K562 (cell line): ENCODE measurements at regions not wholly inside any gene's neighbourhood (a gene's known extent, or its start where the extent isn't known, plus 50 kb on each side); places are given as distances from the start of the nearest gene placed in this dataset.

Experiments
- ATAC-seq: fragments of 200-7000 bp; cut with Tn5 transposase; 3 replicates; pipeline ENCODE4 v1.9.1; 2020; ENCODE audit warnings: moderate library complexity
- BruUV-seq: library from RNA; stranded (reverse); fragments of 400-500 nt; replicated peaks from 2 replicates; lab custom pipeline; 2021; lab: Mats Ljungman, UMichigan
- CTCF ChIA-PET: fragments of 300-600 bp; formaldehyde crosslinking; extraction: SDS; loops from one replicate; lab custom pipeline; 2021; ENCODE audit warnings: low intra/inter-chr PET ratio; lab: Yijun Ruan, JAX
- POLR2A ChIA-PET: fragments of 300-600, 350-650 bp; sonication (Branson Sonifier 250); formaldehyde crosslinking; extraction: SDS; loops from one replicate; lab custom pipeline; 2021; ENCODE audit warnings: antibody characterized with exemption, inconsistent platforms; lab: Yijun Ruan, JAX
- DNase-seq, 4 experiments: peaks; one replicate each; pipeline versions ENCODE4 v3.0.0 to v3.0.0-alpha.2; 2011 to 2018; ENCODE audit warnings: low spot score in 3 of 4, mixed read lengths in 3 of 4; ENCODE audit errors: extremely low read depth in 1 of 4
- FAIRE-seq: peaks from 2 replicates; lab custom pipeline; 2011; peaks lifted over from hg19 to GRCh38; lab: Jason Lieb, UNC
- H2AFZ ChIP-seq: 2 replicates; pipeline ENCODE4 v1.6.0; 2011; ENCODE audit warnings: low read depth, low read length, control low read depth, inconsistent platforms
- H3K27ac ChIP-seq: fragments of 200-600 bp; 3 replicates; pipeline ENCODE4 v1.8.0; 2011; ENCODE audit warnings: low read depth, mild to moderate bottlenecking, control low read depth, inconsistent platforms, low read length, moderate library complexity, mixed read lengths; ENCODE audit errors: extremely low read depth
- H3K27me3 ChIP-seq, 2 experiments: fragments of 300-600 bp in 1 of 2; 2 replicates in 1 of 2; 3 replicates in 1 of 2; pipeline versions ENCODE4 v1.6.0 to v1.8.0; 2011; ENCODE audit warnings: inconsistent platforms in 2 of 2, low read length in 2 of 2, mild to moderate bottlenecking in 1 of 2, mixed read lengths in 1 of 2, moderate library complexity in 1 of 2; ENCODE audit not compliant: control insufficient read depth in 2 of 2, insufficient read depth in 2 of 2
- H3K36me3 ChIP-seq: fragments of 300-600 bp; 3 replicates; pipeline ENCODE4 v1.8.0; 2011; ENCODE audit warnings: mild to moderate bottlenecking, low read length, inconsistent platforms; ENCODE audit not compliant: control insufficient read depth, insufficient read depth
- H3K4me1 ChIP-seq, 2 experiments: fragments of 200-600 bp in 1 of 2; replicated peaks in 1 of 2; 2 replicates in 1 of 2; 3 replicates in 1 of 2; pipeline versions ENCODE4 v1.5.1 to v1.8.0; 2011; ENCODE audit warnings: inconsistent platforms in 2 of 2, low read length in 2 of 2, mild to moderate bottlenecking in 1 of 2, mixed read lengths in 1 of 2, moderate library complexity in 1 of 2; ENCODE audit not compliant: control insufficient read depth in 2 of 2, insufficient read depth in 2 of 2
- H3K4me2 ChIP-seq: 2 replicates; pipeline ENCODE4 v1.6.1; 2011; ENCODE audit warnings: low read length, control low read depth, inconsistent platforms, mixed read lengths; ENCODE audit not compliant: insufficient read depth
- H3K4me3 ChIP-seq: fragments of 200-600 bp; sonication (generic), shearing (Covaris generic); 2 replicates; pipeline ENCODE4 v1.5.1; 2016; ENCODE audit warnings: control low read depth, inconsistent platforms
- H3K79me2 ChIP-seq: fragments of 200-600 bp; 3 replicates; pipeline ENCODE4 v1.8.0; 2011; ENCODE audit warnings: low read length, inconsistent platforms; ENCODE audit not compliant: control insufficient read depth, insufficient read depth
- H3K9ac ChIP-seq, 2 experiments: 2 replicates each; pipeline versions ENCODE4 v1.6.0 to v1.6.1; 2011; ENCODE audit warnings: low read depth in 2 of 2, low read length in 2 of 2, control low read depth in 1 of 2, inconsistent platforms in 1 of 2, mild to moderate bottlenecking in 1 of 2, mixed read lengths in 1 of 2; ENCODE audit not compliant: insufficient read depth in 1 of 2
- H3K9me1 ChIP-seq: one replicate; pipeline ENCODE4 v1.6.0; 2011; ENCODE audit warnings: inconsistent platforms, mild to moderate bottlenecking, low read length, moderate library complexity; ENCODE audit not compliant: control insufficient read depth, insufficient read depth
- H3K9me3 ChIP-seq: replicated peaks from 2 replicates; pipeline ENCODE4 v1.5.1; 2011; ENCODE audit warnings: low read depth, low read length, inconsistent platforms; ENCODE audit not compliant: control insufficient read depth, insufficient read depth
- H4K20me1 ChIP-seq: replicated peaks from 2 replicates; pipeline ENCODE4 v1.6.1; 2011; ENCODE audit warnings: low read length, inconsistent platforms, mixed read lengths; ENCODE audit not compliant: control insufficient read depth, insufficient read depth
- C11orf30 ChIP-seq: fragments of 450-650 bp; IDR thresholded peaks from 2 replicates; pipeline ENCODE4 v1.6.1; 2016; ENCODE audit warnings: low read depth, mild to moderate bottlenecking
- ELK1 ChIP-seq: sonication (generic); formaldehyde crosslinking; IDR thresholded peaks from 2 replicates; pipeline ENCODE4 v1.8.1; 2022; ENCODE audit warnings: missing genetic modification reagents
- HDAC1 ChIP-seq, 2 experiments: fragments of 450-650 bp; IDR thresholded peaks; 2 replicates each; pipeline ENCODE4 v1.6.1; 2016 to 2017; ENCODE audit warnings: inconsistent platforms in 1 of 2, mild to moderate bottlenecking in 1 of 2, moderate library complexity in 1 of 2
- HMGN3 ChIP-seq: IDR thresholded peaks from 2 replicates; pipeline ENCODE4 v1.6.1; 2011; ENCODE audit warnings: borderline replicate concordance, low read depth, mild to moderate bottlenecking, mixed read lengths, low read length; ENCODE audit not compliant: insufficient read length; ENCODE audit errors: extremely low read depth
- HNRNPUL1 ChIP-seq: fragments of 200-400 bp; formaldehyde crosslinking; IDR thresholded peaks from 2 replicates; pipeline ENCODE4 v1.6.1; 2017; ENCODE audit warnings: low read length
- MAFG ChIP-seq: fragments of 450-650 bp; conservative IDR thresholded peaks from 2 replicates; pipeline ENCODE4 v1.6.1; 2016; ENCODE audit warnings: missing genetic modification characterization, missing compliant biosample characterization
- PCBP1 ChIP-seq: fragments of 200-400 bp; formaldehyde crosslinking; IDR thresholded peaks from 2 replicates; pipeline ENCODE4 v1.6.1; 2018; ENCODE audit warnings: mild to moderate bottlenecking, low read depth, low read length; ENCODE audit not compliant: poor library complexity, severe bottlenecking
- RBFOX2 ChIP-seq: fragments of 200-400 bp; formaldehyde crosslinking; IDR thresholded peaks from 2 replicates; pipeline ENCODE4 v1.6.1; 2017; ENCODE audit warnings: low read depth, mild to moderate bottlenecking, low read length, moderate library complexity
- RUNX1 ChIP-seq: sonication (generic); IDR thresholded peaks from 2 replicates; pipeline ENCODE4 v1.6.1; 2016; ENCODE audit warnings: antibody characterized with exemption, low read depth
- USF1 ChIP-seq: sonication (generic); formaldehyde crosslinking; IDR thresholded peaks from 2 replicates; pipeline ENCODE4 v1.9.0; 2022; ENCODE audit warnings: mild to moderate bottlenecking, missing genetic modification reagents
- ZNF175 ChIP-seq: fragments of 200-800 bp; sonication (Bioruptor generic); IDR thresholded peaks from 2 replicates; pipeline ENCODE4 v1.6.1; 2016; ENCODE audit warnings: low read depth, mild to moderate bottlenecking, missing genetic modification characterization, missing compliant biosample characterization
- ZNF232 ChIP-seq: sonication (generic); formaldehyde crosslinking; IDR thresholded peaks from 2 replicates; pipeline ENCODE4 v1.8.0; 2022; ENCODE audit warnings: mild to moderate bottlenecking, missing genetic modification reagents
- ZNF253 ChIP-seq: fragments of 250-450 bp; sonication (Bioruptor Pico); conservative IDR thresholded peaks from 2 replicates; pipeline ENCODE4 v1.6.1; 2021; ENCODE audit warnings: mild to moderate bottlenecking
- ZNF316 ChIP-seq: fragments of 450-650 bp; IDR thresholded peaks from 2 replicates; pipeline ENCODE4 v1.6.1; 2016
- ZSCAN32 ChIP-seq: fragments of 450-650 bp; formaldehyde crosslinking; IDR thresholded peaks from 2 replicates; pipeline ENCODE4 v1.4.0; 2020; ENCODE audit warnings: mild to moderate bottlenecking, moderate library complexity
- WGBS: fragments of 100-300 bp; shearing (Covaris generic); methylation state at CpG from one replicate; pipeline ENCODE4 v1.1.6; 2016; ENCODE audit warnings: low coverage, mixed read lengths; ENCODE audit not compliant: insufficient coverage; ENCODE audit errors: missing lambda C conversion rate; 5-methylcytosine and 5-hydroxymethylcytosine counted together
- in situ Hi-C: fragments of 300-500 bp; cut with MboI; formaldehyde crosslinking; loops from 4 replicates; pipeline ENCODE4 v1.15.0; 2018; ENCODE audit warnings: inconsistent platforms, mixed read lengths
- intact Hi-C: fragments of 100-400 bp; cut with micrococcal nuclease; formaldehyde crosslinking; loops from 2 replicates; pipeline ENCODE4 v1.14.2; 2022

GRCh38 chr4:110371016-110371770 lies 104.8 kb upstream of the ENPEP start:
- no peak for FAIRE-seq
- intact Hi-C loops (no loop called here), in situ Hi-C loops (no loop called here)
- Histone ChIP-seq H4K20me1 (no peaks in the 10 kb centered on the region), H3K27ac (no peak overlapping the region), H3K9me3 (no peaks in the 10 kb centered on the region), H3K4me1 (no peaks in the 10 kb centered on the region), H3K79me2 (no peaks in the 10 kb centered on the region), H3K4me3 (no peak overlapping the region), H3K27me3 (peaks cover 5 to 9% of the 10 kb centered on the region in 2 experiments; a peak in 4 of 5 replicates), H3K9ac (no peak overlapping the region), H3K4me2 (no peak overlapping the region), H3K36me3 (no peaks in the 10 kb centered on the region), H2AFZ (no peak overlapping the region), H3K9me1 (no peaks in the 10 kb centered on the region)
- BruUV-seq: no TSS peak
- CTCF ChIA-PET: no interaction called here
- WGBS: 2% methylated on average over 4 of the region's 4 CpGs
- POLR2A ChIA-PET: no interaction called here
- no peak for DNase-seq
- no peak for ATAC-seq
- TF ChIP-seq RBFOX2: no peak
- no peak for TF ChIP-seq RUNX1
- TF ChIP-seq ZNF253 (CRISPR knock-in tag): no peak
- TF ChIP-seq HMGN3: no peak
- TF ChIP-seq ZNF175 (CRISPR knock-in tag): no peak
- peak; percentile 42 for TF ChIP-seq C11orf30
- TF ChIP-seq ZNF316: peak; percentile 38; the same call in 1 of the 2 replicates
- TF ChIP-seq ZNF232 (CRISPR knock-in tag): no peak
- no peak for TF ChIP-seq USF1 (CRISPR knock-in tag)
- no peak for TF ChIP-seq HNRNPUL1
- peak; percentile 28 for TF ChIP-seq MAFG (tag)
- TF ChIP-seq HDAC1 (IDR thresholded peaks at IDR 0.05): no peak
- TF ChIP-seq ELK1 (CRISPR knock-in tag): no peak
- TF ChIP-seq ZSCAN32 (CRISPR knock-in tag): no peak
- no peak for TF ChIP-seq PCBP1
